NCI-H2196 (cell line): ENCODE measurements at regions not wholly inside any gene's neighbourhood (a gene's known extent, or its start where the extent isn't known, plus 50 kb on each side); places are given as distances from the start of the nearest gene placed in this dataset.

Experiments used
- DNase-seq: peaks from one replicate; lab custom pipeline; 2025; ENCODE audit not compliant: unreplicated experiment; lab: John Stamatoyannopoulos, UW

- no peak for DNase-seq
Measured at GRCh38 chr1:30196872-30197638, 526.3 kb downstream of the MATN1 start.

- no peak for DNase-seq
Measured at GRCh38 chr1:30196457-30196856, 526.9 kb downstream of the MATN1 start.

GRCh38 chr1:30195424-30196134 lies 527.8 kb downstream of the MATN1 start:
- DNase-seq, result no peak

GRCh38 chr1:30194741-30195423 lies 528.5 kb downstream of the MATN1 start:
- DNase-seq, result no peak

- no peak for DNase-seq
Measured at GRCh38 chr1:30194046-30194619, 529.3 kb downstream of the MATN1 start.

- no peak for DNase-seq
Measured at GRCh38 chr1:30192969-30193630, 530.3 kb downstream of the MATN1 start.

GRCh38 chr1:30191154-30191702 lies 532.2 kb downstream of the MATN1 start:
- DNase-seq, result no peak

GRCh38 chr1:30190511-30191153 lies 532.8 kb downstream of the MATN1 start:
- DNase-seq, result no peak

GRCh38 chr1:30189818-30190500 lies 533.4 kb downstream of the MATN1 start:
- no peak for DNase-seq

GRCh38 chr1:30188999-30189398 lies 534.4 kb downstream of the MATN1 start:
- DNase-seq, result no peak

- DNase-seq, result no peak
Measured at GRCh38 chr1:30188329-30188728, 535.1 kb downstream of the MATN1 start.

- DNase-seq, result no peak
Measured at GRCh38 chr1:30187413-30188023, 535.9 kb downstream of the MATN1 start.

- no peak for DNase-seq
Measured at GRCh38 chr1:30186586-30186985, 536.8 kb downstream of the MATN1 start.

- no peak for DNase-seq
Measured at GRCh38 chr1:30185809-30186208, 537.6 kb downstream of the MATN1 start.

- no peak for DNase-seq
Measured at GRCh38 chr1:30185313-30185712, 538.1 kb downstream of the MATN1 start.

GRCh38 chr1:30184393-30185141 lies 538.8 kb downstream of the MATN1 start:
- no peak for DNase-seq

GRCh38 chr1:30183895-30184294 lies 539.5 kb downstream of the MATN1 start:
- no peak for DNase-seq

- DNase-seq, result no peak
Measured at GRCh38 chr1:30183006-30183405, 540.4 kb downstream of the MATN1 start.
